ENCODE measurements at regions not wholly inside any gene's neighbourhood (a gene's known extent, or its start where the extent isn't known, plus 50 kb on each side); places are given as distances from the start of the nearest gene placed in this dataset.

- DNase-seq: no peak
- no peak overlapping the region for H3K27ac Mint-ChIP-seq
- no peak for TF ChIP-seq CTCF (IDR thresholded peaks at IDR 0.05)
- H3K27me3 Mint-ChIP-seq (ENCODE audit: insufficient read depth): no peaks in the 10 kb centered on the region; the same call in 1 of the 2 replicates
- no peaks in the 10 kb centered on the region for H3K36me3 Mint-ChIP-seq (ENCODE audit: low read depth)
- H3K9me3 Mint-ChIP-seq: peaks cover 4% of the 10 kb centered on the region; the same call in 1 of the 2 replicates
- no peak overlapping the region for H3K4me3 Mint-ChIP-seq
- peaks cover 3% of the 10 kb centered on the region for H3K4me1 Mint-ChIP-seq (ENCODE audit: low read depth)
Observed at GRCh38 chr9:13508086-13508485, 228.6 kb upstream of the MPDZ start.

- H3K27ac Mint-ChIP-seq: no peak overlapping the region
Observed at GRCh38 chr9:13505797-13506196, 226.3 kb upstream of the MPDZ start.

GRCh38 chr9:13503599-13503998, 224.1 kb upstream of the MPDZ start:
- TF ChIP-seq CTCF (IDR thresholded peaks at IDR 0.05): no peak
- Mint-ChIP-seq H3K36me3 (ENCODE audit: low read depth) (no peaks in the 10 kb centered on the region), H3K27me3 (ENCODE audit: insufficient read depth) (no peaks in the 10 kb centered on the region; the same call in 1 of the 2 replicates), H3K4me1 (ENCODE audit: low read depth) (no peaks in the 10 kb centered on the region), H3K9me3 (peaks cover 4% of the 10 kb centered on the region; the same call in 1 of the 2 replicates), H3K4me3 (no peak overlapping the region), H3K27ac (no peak overlapping the region)
- no peak for DNase-seq

More at GRCh38 chr9:13505797-13506196, 226.3 kb upstream of the MPDZ start:
- no peak for TF ChIP-seq CTCF (IDR thresholded peaks at IDR 0.05)
- Mint-ChIP-seq H3K36me3 (ENCODE audit: low read depth) (no peaks in the 10 kb centered on the region), H3K4me3 (no peak overlapping the region), H3K4me1 (ENCODE audit: low read depth) (no peaks in the 10 kb centered on the region), H3K27me3 (ENCODE audit: insufficient read depth) (no peaks in the 10 kb centered on the region; the same call in 1 of the 2 replicates), H3K9me3 (peaks cover 4% of the 10 kb centered on the region; the same call in 1 of the 2 replicates)
- no peak for DNase-seq

GRCh38 chr9:13502484-13502883, 223.0 kb upstream of the MPDZ start:
- Mint-ChIP-seq H3K36me3 (ENCODE audit: low read depth) (no peaks in the 10 kb centered on the region), H3K4me3 (no peak overlapping the region)

GRCh38 chr9:13501018-13501417, 221.5 kb upstream of the MPDZ start:
- Mint-ChIP-seq H3K4me3 (no peak overlapping the region), H3K27me3 (ENCODE audit: insufficient read depth) (no peaks in the 10 kb centered on the region; the same call in none of the 2 replicates), H3K9me3 (peaks cover 4% of the 10 kb centered on the region; the same call in 1 of the 2 replicates), H3K4me1 (ENCODE audit: low read depth) (no peaks in the 10 kb centered on the region), H3K36me3 (ENCODE audit: low read depth) (no peaks in the 10 kb centered on the region), H3K27ac (no peak overlapping the region)
- DNase-seq: no peak
- TF ChIP-seq CTCF (IDR thresholded peaks at IDR 0.05): no peak

More at GRCh38 chr9:13502484-13502883, 223.0 kb upstream of the MPDZ start:
- H3K9me3 Mint-ChIP-seq: peaks cover 4% of the 10 kb centered on the region; the same call in 1 of the 2 replicates
- no peak overlapping the region for H3K27ac Mint-ChIP-seq
- no peak for DNase-seq
- no peak for TF ChIP-seq CTCF (IDR thresholded peaks at IDR 0.05)
- H3K27me3 Mint-ChIP-seq (ENCODE audit: insufficient read depth): no peaks in the 10 kb centered on the region; the same call in none of the 2 replicates
- H3K4me1 Mint-ChIP-seq (ENCODE audit: low read depth): no peaks in the 10 kb centered on the region
